HepG2 (cell line): ENCODE measurements at regions not wholly inside any gene's neighbourhood (a gene's known extent, or its start where the extent isn't known, plus 50 kb on each side); places are given as distances from the start of the nearest gene placed in this dataset.

Experiments
- ATAC-seq: fragments of 200-7000 bp; cut with Tn5 transposase; 3 replicates; pipeline ENCODE4 v1.9.1; 2020; ENCODE audit warnings: mild to moderate bottlenecking, moderate library complexity
- BruUV-seq: library from RNA; stranded (reverse); fragments of 400-500 nt; replicated peaks from 2 replicates; lab custom pipeline; 2021; lab: Mats Ljungman, UMichigan
- CTCF ChIA-PET: fragments of 300-600 bp; formaldehyde crosslinking; extraction: SDS; loops from one replicate; lab custom pipeline; 2021; ENCODE audit warnings: low total read pairs, inconsistent platforms, low intra/inter-chr PET ratio; lab: Yijun Ruan, JAX
- POLR2A ChIA-PET: fragments of 350-600 bp; sonication (Branson Sonifier 250); formaldehyde crosslinking; loops from one replicate; lab custom pipeline; 2020; ENCODE audit warnings: antibody characterized with exemption, inconsistent platforms; lab: Yijun Ruan, JAX
- DNase-seq: peaks from one replicate; pipeline ENCODE4 v3.0.0-alpha.2; 2015; ENCODE audit warnings: low spot score
- FAIRE-seq: peaks from 3 replicates; lab custom pipeline; 2011; peaks lifted over from hg19 to GRCh38; lab: Jason Lieb, UNC
- H2AFZ ChIP-seq: one replicate; pipeline ENCODE4 v1.6.1; 2011; ENCODE audit warnings: low read length, inconsistent platforms
- H3K27ac ChIP-seq: fragments of 300-600 bp; 3 replicates; pipeline ENCODE4 v1.8.0; 2011; ENCODE audit warnings: mixed run types, mild to moderate bottlenecking, mixed read lengths, low read length, inconsistent platforms; ENCODE audit not compliant: insufficient read depth; ENCODE audit errors: extremely low read length
- H3K27me3 ChIP-seq, 2 experiments: fragments of 200-600 bp in 1 of 2; 2 replicates in 1 of 2; 3 replicates in 1 of 2; pipeline versions ENCODE4 v1.6.0 to v1.8.0; 2011; ENCODE audit warnings: low read length in 2 of 2, mild to moderate bottlenecking in 2 of 2, moderate library complexity in 2 of 2, inconsistent platforms in 1 of 2; ENCODE audit not compliant: insufficient read depth in 2 of 2, control insufficient read depth in 1 of 2
- H3K36me3 ChIP-seq, 2 experiments: fragments of 200-600 bp in 1 of 2; replicated peaks in 1 of 2; 2 replicates in 1 of 2; 3 replicates in 1 of 2; pipeline versions ENCODE4 v1.5.1 to v1.8.0; 2011; ENCODE audit warnings: low read length in 2 of 2, inconsistent platforms in 1 of 2; ENCODE audit not compliant: insufficient read depth in 2 of 2, control insufficient read depth in 1 of 2
- H3K4me1 ChIP-seq: 2 replicates; pipeline ENCODE4 v1.5.1; 2012; ENCODE audit warnings: low read length, inconsistent platforms; ENCODE audit not compliant: insufficient read depth
- H3K4me2 ChIP-seq: 2 replicates; pipeline ENCODE4 v1.6.0; 2011; ENCODE audit warnings: low read depth, low read length, inconsistent platforms
- H3K4me3 ChIP-seq, 3 experiments: fragments of 200-600 bp in 1 of 3; sonication (generic), shearing (Covaris generic) in 1 of 3; replicated peaks in 1 of 3; 2 replicates each; pipeline ENCODE4 v1.5.1; 2011 to 2016; ENCODE audit warnings: low read length in 3 of 3, inconsistent platforms in 2 of 3, low read depth in 2 of 3, mild to moderate bottlenecking in 2 of 3, control low read depth in 1 of 3, mixed read lengths in 1 of 3; ENCODE audit not compliant: insufficient read depth in 1 of 3
- H3K79me2 ChIP-seq: one replicate; pipeline ENCODE4 v1.6.1; 2011; ENCODE audit warnings: low read length, inconsistent platforms; ENCODE audit not compliant: insufficient read depth
- H3K9ac ChIP-seq: 2 replicates; pipeline ENCODE4 v1.6.0; 2011; ENCODE audit warnings: mild to moderate bottlenecking, low read depth, low read length, inconsistent platforms; ENCODE audit not compliant: insufficient read depth
- H3K9me3 ChIP-seq: 2 replicates; pipeline ENCODE4 v1.5.1; 2012; ENCODE audit warnings: mild to moderate bottlenecking, low read length
- H4K20me1 ChIP-seq: 2 replicates; pipeline ENCODE4 v1.6.0; 2011; ENCODE audit warnings: inconsistent platforms, mild to moderate bottlenecking, low read length, moderate library complexity; ENCODE audit not compliant: insufficient read depth
- DBP ChIP-seq: sonication (generic); formaldehyde crosslinking; IDR thresholded peaks from 2 replicates; pipeline ENCODE4 v1.4.0; 2020; ENCODE audit warnings: missing genetic modification reagents; ENCODE audit errors: not compliant biosample characterization
- KDM5B ChIP-seq: sonication (generic); formaldehyde crosslinking; IDR thresholded peaks from 2 replicates; pipeline ENCODE4 v1.4.0; 2020; ENCODE audit warnings: missing genetic modification reagents, mild to moderate bottlenecking, borderline replicate concordance
- KLF13 ChIP-seq: sonication (generic); formaldehyde crosslinking; IDR thresholded peaks from 2 replicates; pipeline ENCODE4 v1.4.0; 2020; ENCODE audit warnings: mild to moderate bottlenecking, missing genetic modification reagents
- MXD4 ChIP-seq: IDR thresholded peaks from 2 replicates; pipeline ENCODE4 v1.6.1; 2016; ENCODE audit warnings: mild to moderate bottlenecking, missing biosample characterization, missing genetic modification reagents
- NFKB2 ChIP-seq: sonication (generic); formaldehyde crosslinking; IDR thresholded peaks from 2 replicates; pipeline ENCODE4 v1.4.0; 2020; ENCODE audit warnings: missing genetic modification reagents, borderline replicate concordance
- PHB2 ChIP-seq: fragments of 450-650 bp; IDR thresholded peaks from 2 replicates; pipeline ENCODE4 v1.6.1; 2018; ENCODE audit not compliant: partially characterized antibody
- PLRG1 ChIP-seq: fragments of 450-650 bp; conservative IDR thresholded peaks from 2 replicates; pipeline ENCODE4 v1.6.1; 2016
- SMAD1 ChIP-seq: sonication (generic); formaldehyde crosslinking; IDR thresholded peaks from 2 replicates; pipeline ENCODE4 v1.4.0; 2020; ENCODE audit warnings: missing genetic modification reagents, low read depth, mild to moderate bottlenecking, borderline replicate concordance
- SP140L ChIP-seq: sonication (generic); formaldehyde crosslinking; IDR thresholded peaks from 2 replicates; pipeline ENCODE4 v1.4.0; 2020; ENCODE audit warnings: missing genetic modification reagents, borderline replicate concordance
- TCF12 ChIP-seq, 2 experiments: fragments of 450-650 bp in 1 of 2; sonication (generic) in 1 of 2; formaldehyde crosslinking in 1 of 2; IDR thresholded peaks; 2 replicates each; pipeline versions ENCODE4 v1.6.1 to v1.8.0; 2017 to 2022; ENCODE audit warnings: antibody characterized with exemption in 1 of 2, mild to moderate bottlenecking in 1 of 2, missing genetic modification reagents in 1 of 2, moderate library complexity in 1 of 2
- ZNF20 ChIP-seq: sonication (generic); formaldehyde crosslinking; IDR thresholded peaks from 2 replicates; pipeline ENCODE4 v1.4.0; 2020; ENCODE audit warnings: mild to moderate bottlenecking, moderate library complexity, missing genetic modification reagents
- ZNF770 ChIP-seq: sonication (generic); formaldehyde crosslinking; IDR thresholded peaks from 2 replicates; pipeline ENCODE4 v1.5.0; 2020; ENCODE audit warnings: mild to moderate bottlenecking, missing genetic modification reagents
- WGBS: methylation state at CpG from one replicate; pipeline ENCODE4 v1.1.6; 2017; ENCODE audit warnings: low lambda C conversion rate; 5-methylcytosine and 5-hydroxymethylcytosine counted together
- in situ Hi-C: cut with HindIII; loops from 2 replicates; pipeline ENCODE4 v1.10.0; 2017; ENCODE audit warnings: low pct_unique_long_range_greater_than_20kb; ENCODE audit not compliant: extremely low pct_ligation_motif_present
- intact Hi-C: fragments of 100-400 bp; cut with micrococcal nuclease; formaldehyde crosslinking; loops from one replicate; pipeline ENCODE4 v1.10.0; 2022; ENCODE audit not compliant: unreplicated experiment

- peaks cover 39% of the 10 kb centered on the region for H3K9me3 ChIP-seq
- no peaks in the 10 kb centered on the region for H3K79me2 ChIP-seq
- no peak for TF ChIP-seq SP140L (CRISPR knock-in tag)
- no peak for TF ChIP-seq MXD4 (CRISPR knock-in tag)
- no peak for TF ChIP-seq ZNF770 (CRISPR knock-in tag)
- TF ChIP-seq ZNF20: no peak
- H3K4me3 ChIP-seq: no peak overlapping the region
- H2AFZ ChIP-seq: no peak overlapping the region
- DNase-seq (no peak), ATAC-seq (no peak), FAIRE-seq (no peak)
- intact Hi-C loops (no loop called here), in situ Hi-C loops (no loop called here)
- POLR2A ChIA-PET: no interaction called here
- no peak overlapping the region for H3K27ac ChIP-seq
- no TSS peak for BruUV-seq
- no peak overlapping the region for H3K9ac ChIP-seq
- no peaks in the 10 kb centered on the region for H3K4me1 ChIP-seq
- H4K20me1 ChIP-seq: no peaks in the 10 kb centered on the region
- WGBS: 32% methylated on average over 4 of the region's 6 CpGs
- H3K27me3 ChIP-seq: peaks cover 0 to 15% of the 10 kb centered on the region in 2 experiments; a peak in 2 of 5 replicates
- no peaks in the 10 kb centered on the region for H3K36me3 ChIP-seq
- H3K4me2 ChIP-seq: no peak overlapping the region
- CTCF ChIA-PET: no interaction called here
Measured at GRCh38 chr10:124225029-124225466, 131.7 kb upstream of the CHST15 start.

- H3K36me3 ChIP-seq: no peaks in the 10 kb centered on the region
- no peak for DNase-seq
- no peak overlapping the region for H3K4me3 ChIP-seq
- ChIA-PET POLR2A (no interaction called here), CTCF (no interaction called here)
- H3K79me2 ChIP-seq: no peaks in the 10 kb centered on the region
- in situ Hi-C loops: no loop called here
- BruUV-seq: no TSS peak
- no peak for ATAC-seq
- H3K4me2 ChIP-seq: no peak overlapping the region
- peaks cover 33% of the 10 kb centered on the region for H3K9me3 ChIP-seq
- H4K20me1 ChIP-seq: no peaks in the 10 kb centered on the region
- intact Hi-C loops: no loop called here
- H2AFZ ChIP-seq: no peak overlapping the region
- no peak for TF ChIP-seq NFKB2 (CRISPR knock-in tag)
- TF ChIP-seq KDM5B: no peak
- TF ChIP-seq TCF12 (IDR thresholded peaks at IDR 0.05): no peak
- TF ChIP-seq TCF12 (CRISPR knock-in tag; IDR thresholded peaks at IDR 0.05): no peak
- TF ChIP-seq DBP: no peak
- TF ChIP-seq SMAD1: no peak
- TF ChIP-seq KLF13: no peak
- no peak for TF ChIP-seq PHB2
- no peak for TF ChIP-seq PLRG1
- H3K4me1 ChIP-seq: no peaks in the 10 kb centered on the region
- H3K9ac ChIP-seq: no peak overlapping the region
- no peak for FAIRE-seq
- no peak overlapping the region for H3K27ac ChIP-seq
- H3K27me3 ChIP-seq: peaks cover 0 to 18% of the 10 kb centered on the region in 2 experiments; a peak in 2 of 5 replicates
- 32% methylated on average over 5 of the region's 18 CpGs for WGBS
Measured at GRCh38 chr10:124224331-124225028, 131.1 kb upstream of the CHST15 start.
